ENCODE measurements at regions not wholly inside any gene's neighbourhood (a gene's known extent, or its start where the extent isn't known, plus 50 kb on each side); places are given as distances from the start of the nearest gene placed in this dataset.

DNA sequence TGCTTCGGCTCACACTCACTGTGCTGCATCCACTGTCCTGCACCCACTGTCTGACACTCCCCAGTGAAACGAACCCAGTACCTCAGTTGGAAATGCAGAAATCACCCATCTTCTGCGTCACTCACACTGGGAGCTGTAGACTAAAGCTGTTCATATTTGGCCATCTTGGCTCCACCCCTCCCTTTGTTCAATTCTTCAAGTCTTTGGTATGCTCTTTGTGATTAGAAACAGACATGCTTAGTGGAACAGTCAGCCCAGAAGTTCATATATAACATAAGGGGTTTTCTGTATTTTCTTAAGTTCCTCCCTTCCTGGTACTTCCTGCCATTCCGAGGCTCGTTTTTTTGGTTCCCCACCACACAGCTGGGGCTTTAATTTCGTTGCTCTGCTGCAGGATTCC is 398.5 kb upstream of the DYNLRB2 start:
- TF ChIP-seq, protein P1, sequence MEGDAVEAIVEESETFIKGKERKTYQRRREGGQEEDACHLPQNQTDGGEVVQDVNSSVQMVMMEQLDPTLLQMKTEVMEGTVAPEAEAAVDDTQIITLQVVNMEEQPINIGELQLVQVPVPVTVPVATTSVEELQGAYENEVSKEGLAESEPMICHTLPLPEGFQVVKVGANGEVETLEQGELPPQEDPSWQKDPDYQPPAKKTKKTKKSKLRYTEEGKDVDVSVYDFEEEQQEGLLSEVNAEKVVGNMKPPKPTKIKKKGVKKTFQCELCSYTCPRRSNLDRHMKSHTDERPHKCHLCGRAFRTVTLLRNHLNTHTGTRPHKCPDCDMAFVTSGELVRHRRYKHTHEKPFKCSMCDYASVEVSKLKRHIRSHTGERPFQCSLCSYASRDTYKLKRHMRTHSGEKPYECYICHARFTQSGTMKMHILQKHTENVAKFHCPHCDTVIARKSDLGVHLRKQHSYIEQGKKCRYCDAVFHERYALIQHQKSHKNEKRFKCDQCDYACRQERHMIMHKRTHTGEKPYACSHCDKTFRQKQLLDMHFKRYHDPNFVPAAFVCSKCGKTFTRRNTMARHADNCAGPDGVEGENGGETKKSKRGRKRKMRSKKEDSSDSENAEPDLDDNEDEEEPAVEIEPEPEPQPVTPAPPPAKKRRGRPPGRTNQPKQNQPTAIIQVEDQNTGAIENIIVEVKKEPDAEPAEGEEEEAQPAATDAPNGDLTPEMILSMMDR (conservative IDR thresholded peaks at IDR 0.05), result no peak
- TF ChIP-seq EZH2 (IDR thresholded peaks at IDR 0.05; ENCODE audit: low read depth), result no peak

All from PC-9 (cell line).